ENCODE measurements at regions not wholly inside any gene's neighbourhood (a gene's known extent, or its start where the extent isn't known, plus 50 kb on each side); places are given as distances from the start of the nearest gene placed in this dataset.

- no peak for DNase-seq
Observed at GRCh38 chr9:89797937-89798455, 193.2 kb downstream of the GADD45G start.

- no peak for DNase-seq
Observed at GRCh38 chr9:89798547-89799120, 193.8 kb downstream of the GADD45G start.

GRCh38 chr9:89799221-89799620 is 194.4 kb downstream of the GADD45G start:
- no peak for DNase-seq

- no peak for DNase-seq
Observed at GRCh38 chr9:89799766-89800165, 195.0 kb downstream of the GADD45G start.

- DNase-seq, result no peak
Observed at GRCh38 chr9:89801341-89801740, 196.5 kb downstream of the GADD45G start.

GRCh38 chr9:89801742-89802670 is 197.2 kb downstream of the GADD45G start:
- DNase-seq, result no peak

- no peak for DNase-seq
Observed at GRCh38 chr9:89802781-89803355, 198.1 kb downstream of the GADD45G start.

- DNase-seq, result no peak
Observed at GRCh38 chr9:89803403-89803802, 198.6 kb downstream of the GADD45G start.

GRCh38 chr9:89804766-89805531 is 200.1 kb downstream of the GADD45G start:
- DNase-seq, result no peak

- no peak for DNase-seq
Observed at GRCh38 chr9:89805571-89806292, 200.9 kb downstream of the GADD45G start.

- no peak for DNase-seq
Observed at GRCh38 chr9:89806371-89807100, 201.7 kb downstream of the GADD45G start.

GRCh38 chr9:89807101-89807395 is 202.2 kb downstream of the GADD45G start:
- no peak for DNase-seq

GRCh38 chr9:89807682-89808075 is 202.9 kb downstream of the GADD45G start:
- no peak for DNase-seq

- no peak for DNase-seq
Observed at GRCh38 chr9:89808076-89808755, 203.4 kb downstream of the GADD45G start.

- DNase-seq, result no peak
Observed at GRCh38 chr9:89808756-89809181, 204.0 kb downstream of the GADD45G start.

GRCh38 chr9:89810431-89810830 is 205.6 kb downstream of the GADD45G start:
- no peak for DNase-seq

GRCh38 chr9:89811356-89811755 is 206.5 kb downstream of the GADD45G start:
- no peak for DNase-seq

- no peak for DNase-seq
Observed at GRCh38 chr9:89811886-89812450, 207.2 kb downstream of the GADD45G start.

- DNase-seq, result no peak
Observed at GRCh38 chr9:89812556-89813181, 207.9 kb downstream of the GADD45G start.

- DNase-seq, result no peak
Observed at GRCh38 chr9:89813482-89813881, 208.7 kb downstream of the GADD45G start.

Measured in stimulated activated CD4-positive, alpha-beta T cell treated with anti-CD3 and anti-CD28 coated beads, Interleukin-2, amount 100 ng/mL, for 48 hours (primary cell).